Activated CD8-positive, alpha-beta memory T cell treated with anti-CD3 and anti-CD28 coated beads, Interleukin-2, amount 50 U/mL, for 24 hours (primary cell): ENCODE measurements at regions not wholly inside any gene's neighbourhood (a gene's known extent, or its start where the extent isn't known, plus 50 kb on each side); places are given as distances from the start of the nearest gene placed in this dataset.

Experiments used
- DNase-seq: peaks from one replicate; pipeline ENCODE4 v3.0.0-alpha.2; 2020; ENCODE audit errors: extremely low read depth

DNA sequence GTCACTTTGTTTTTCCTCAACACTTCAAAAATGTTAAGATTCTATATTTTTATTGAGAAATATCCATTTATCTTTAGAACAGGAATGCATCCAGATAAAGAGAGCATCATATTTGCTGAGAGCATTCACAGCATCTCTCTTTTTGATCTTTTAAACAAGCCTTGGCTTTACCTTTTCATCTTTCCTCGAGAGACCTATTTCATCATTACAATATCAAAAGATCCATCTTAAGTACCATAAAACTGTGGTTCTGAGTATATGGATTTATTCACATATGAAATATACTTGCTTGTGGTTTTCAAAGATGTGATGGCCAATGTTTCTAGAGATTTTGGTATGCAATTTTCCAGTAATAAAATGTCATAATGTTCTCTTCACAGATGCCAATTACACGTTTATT is 1140.9 kb downstream of the GATA3 start:
- DNase-seq: no peak

DNA sequence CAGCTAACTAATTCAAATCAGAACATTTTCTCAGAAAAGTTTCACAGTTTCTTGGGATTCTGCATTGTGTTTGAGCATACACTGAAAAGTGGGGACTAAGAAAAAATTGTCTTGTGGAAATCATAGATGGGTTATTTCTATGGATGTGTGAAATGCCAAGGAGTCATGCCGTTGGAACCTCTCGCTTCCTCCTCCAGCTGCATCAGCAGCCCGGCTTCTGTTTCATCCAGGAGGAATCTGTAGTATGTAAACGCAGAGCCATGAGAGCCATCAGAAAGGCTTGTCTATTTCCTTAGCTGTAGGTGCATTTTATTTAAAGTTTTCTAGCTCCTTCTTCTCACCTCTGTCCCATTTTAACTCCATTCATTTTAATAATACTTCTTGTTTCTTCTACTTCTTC is 1144.1 kb downstream of the GATA3 start:
- DNase-seq: no peak

DNA sequence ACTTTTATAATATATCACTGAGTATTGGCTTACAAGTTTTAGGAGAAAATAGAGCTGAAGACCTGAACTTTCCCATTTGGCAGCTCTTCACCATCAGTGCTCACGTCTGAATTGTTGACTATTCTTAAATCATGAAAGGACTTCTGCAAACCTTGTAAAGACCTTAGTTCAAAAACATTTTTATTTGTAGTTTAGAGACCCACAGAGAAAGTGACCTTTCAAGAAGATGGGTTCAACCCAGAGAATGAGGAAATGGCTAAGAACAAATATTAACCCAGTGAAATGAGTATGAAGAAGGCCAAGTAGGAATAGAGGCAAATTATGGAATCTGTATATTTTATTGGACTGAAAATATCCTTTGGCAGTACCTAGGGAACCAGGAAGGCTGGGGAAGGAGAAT is 1151.1 kb downstream of the GATA3 start:
- no peak for DNase-seq

DNA sequence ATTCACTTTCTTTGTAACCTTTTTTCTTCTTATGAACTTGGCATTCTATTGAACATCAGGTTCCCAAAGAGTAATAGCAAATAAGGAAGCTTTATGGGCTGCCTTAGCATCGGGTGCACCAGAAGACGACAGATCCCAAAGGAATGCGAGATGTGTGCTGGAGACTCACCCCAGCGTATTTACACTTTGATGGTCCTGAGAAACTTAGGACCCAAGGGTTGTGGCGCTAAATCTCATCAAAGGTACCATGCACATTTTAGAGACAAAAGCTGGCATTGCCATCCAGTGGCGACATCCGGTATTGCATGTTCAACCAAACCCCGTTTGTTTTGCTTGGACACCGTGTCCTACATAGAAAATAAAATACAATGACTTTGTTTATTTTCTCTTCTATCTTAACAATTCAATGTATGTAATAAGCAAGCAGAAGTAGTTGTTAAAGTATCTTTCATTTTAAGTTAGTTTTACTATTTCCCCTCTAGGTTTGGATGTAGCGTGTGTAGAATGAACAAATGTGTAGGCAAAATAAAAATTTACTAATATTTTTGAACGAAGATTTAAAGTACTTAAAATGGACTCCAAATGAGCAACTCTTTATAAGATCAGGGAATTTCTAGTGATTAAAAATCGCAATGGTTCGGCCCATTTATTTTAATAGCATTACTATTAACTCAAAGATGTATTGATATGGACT is 1154.8 kb downstream of the GATA3 start:
- peak; percentile 60 for DNase-seq

DNA sequence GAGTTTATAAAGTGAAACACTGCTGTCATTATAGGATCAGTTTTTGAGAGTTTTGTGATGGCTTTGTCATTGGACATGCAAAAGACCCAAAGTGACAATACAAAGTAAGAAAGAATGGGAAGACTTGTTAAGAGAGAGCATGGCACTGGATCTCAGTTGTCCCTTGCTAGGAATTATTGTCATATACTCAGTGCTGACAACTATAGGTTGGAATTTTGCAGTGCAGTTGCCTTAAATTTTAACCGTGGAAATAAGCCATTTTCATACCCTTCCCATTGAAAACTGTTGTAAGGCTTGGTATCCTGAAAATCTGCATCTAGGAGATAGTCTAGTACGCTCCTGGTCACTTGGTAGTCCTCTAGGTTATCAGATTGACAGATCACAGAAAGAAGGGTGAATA is 1156.7 kb downstream of the GATA3 start:
- DNase-seq: no peak

DNA sequence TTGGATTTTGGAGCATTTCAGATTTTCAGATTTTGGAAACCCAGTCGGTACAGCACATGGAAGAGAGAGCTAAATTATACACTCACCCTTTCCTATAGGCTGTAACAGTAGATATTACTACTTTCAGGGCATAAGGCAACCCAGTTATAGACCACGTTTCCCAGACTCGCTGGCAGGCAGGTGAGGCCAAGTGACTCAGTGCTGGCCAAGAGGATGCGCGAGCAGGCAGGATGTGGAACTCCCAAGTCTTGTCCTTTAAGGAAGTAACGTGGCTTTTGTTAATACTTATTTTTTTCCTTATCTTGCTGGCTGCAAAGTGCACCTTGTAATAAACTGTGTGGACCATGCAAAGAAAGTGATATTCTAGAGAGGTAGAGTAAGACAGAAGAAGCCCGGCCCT is 1160.1 kb downstream of the GATA3 start:
- DNase-seq: no peak

DNA sequence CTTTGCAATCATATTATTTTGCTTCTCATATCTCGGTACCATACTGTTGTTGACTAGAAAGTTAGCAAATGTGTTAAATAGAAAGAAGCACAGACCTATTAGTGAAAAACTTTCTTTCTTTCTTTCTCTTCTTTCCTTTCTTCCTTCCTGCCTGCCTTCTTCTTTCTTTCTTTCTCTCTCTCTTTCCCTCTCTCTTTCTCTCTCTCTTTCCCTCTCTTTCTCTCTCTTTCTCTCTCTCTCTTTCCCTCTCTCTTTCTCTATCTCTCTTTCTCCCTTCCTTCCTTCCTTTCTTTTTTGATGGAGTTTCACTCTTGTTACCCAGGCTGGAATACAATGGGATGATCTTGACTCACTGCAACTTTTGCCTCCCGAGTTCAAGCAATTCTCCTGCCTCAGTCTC is 1160.6 kb downstream of the GATA3 start:
- no peak for DNase-seq

DNA sequence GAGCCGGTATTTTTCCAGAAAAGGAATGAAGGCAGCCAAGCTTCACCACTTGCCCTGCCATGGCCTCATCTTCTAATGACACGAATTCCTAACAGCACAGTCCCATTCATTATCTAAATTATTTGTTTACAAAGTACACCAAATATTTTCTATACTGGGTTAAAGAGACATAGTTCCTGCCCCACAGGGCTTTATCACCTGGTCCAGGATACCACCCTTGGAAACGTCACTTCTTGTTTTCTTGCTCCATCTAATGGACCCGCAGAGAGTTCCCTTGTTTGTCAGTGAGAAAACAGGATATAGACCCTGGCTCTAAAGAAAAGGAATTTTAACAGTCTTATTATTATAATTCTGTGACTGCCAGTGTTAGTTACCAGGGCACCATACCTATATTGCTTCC is 1165.4 kb downstream of the GATA3 start:
- no peak for DNase-seq

DNA sequence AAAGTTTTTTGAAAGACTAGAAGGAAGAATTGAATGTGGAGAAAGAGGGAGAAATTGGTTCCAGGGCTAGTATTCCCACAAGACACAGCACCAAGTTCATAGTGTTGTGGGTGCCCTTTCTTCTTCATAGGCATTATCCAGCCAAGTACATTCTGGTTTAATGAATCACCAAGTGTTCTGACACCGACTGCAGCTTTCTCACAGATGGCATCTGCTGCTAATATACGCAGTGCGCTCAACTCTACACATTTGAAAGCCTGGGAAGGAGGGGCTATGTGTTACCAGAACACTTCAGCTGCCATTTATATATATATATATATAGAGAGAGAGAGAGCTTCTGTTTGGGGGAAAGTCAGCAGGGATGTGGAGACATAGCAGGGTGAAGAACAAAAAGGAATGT is 1168.4 kb downstream of the GATA3 start:
- no peak for DNase-seq

DNA sequence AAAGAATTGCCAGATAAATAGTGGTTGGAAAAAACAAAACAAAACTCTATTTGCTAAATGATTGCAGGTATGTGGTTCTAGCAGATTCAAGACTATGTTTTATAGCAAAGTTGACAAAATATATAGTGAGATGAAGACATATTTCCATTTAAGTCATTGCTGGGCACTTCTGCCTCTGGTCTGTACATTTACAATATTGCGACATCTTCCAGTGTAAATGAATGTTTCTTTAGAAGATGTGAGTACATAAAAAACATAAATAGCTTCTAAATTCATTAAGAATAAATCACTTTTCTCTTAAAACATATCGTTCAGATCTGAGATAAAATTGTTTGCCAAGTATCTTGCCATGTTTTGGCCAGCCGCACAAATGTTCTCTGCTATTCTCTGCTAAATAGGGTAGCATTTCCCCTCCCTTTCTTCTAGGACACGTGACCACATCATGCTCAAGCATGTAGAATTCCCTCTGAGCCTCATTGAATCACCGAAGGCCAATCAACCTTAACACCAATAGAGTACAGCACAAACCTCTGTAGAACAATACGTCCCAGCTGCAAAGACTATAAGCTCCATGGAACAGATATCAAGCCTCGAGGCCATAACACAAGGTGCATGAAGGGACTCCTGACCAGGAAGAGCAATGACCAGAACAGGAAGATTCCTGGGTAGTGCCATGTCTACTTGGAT is 1173.3 kb downstream of the GATA3 start:
- DNase-seq: no peak

DNA sequence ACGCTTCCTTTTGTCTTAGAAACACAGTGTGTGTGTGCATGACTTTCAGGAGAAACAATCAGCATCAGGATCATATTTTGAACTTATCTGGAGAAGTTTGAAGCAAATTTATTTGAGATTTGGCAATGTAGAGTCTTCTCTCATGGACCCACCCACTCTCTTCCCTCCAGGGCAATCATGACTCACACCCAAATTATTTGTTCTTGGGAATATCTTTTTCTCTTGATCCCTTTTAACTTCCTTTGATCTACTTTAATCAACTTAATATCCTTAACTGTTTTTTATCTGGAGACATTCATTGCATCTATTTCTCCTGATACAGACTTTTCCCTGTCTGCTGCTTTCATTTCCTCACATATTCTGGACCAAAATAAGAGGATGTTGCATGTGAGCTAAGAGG is 1174.3 kb downstream of the GATA3 start:
- no peak for DNase-seq

DNA sequence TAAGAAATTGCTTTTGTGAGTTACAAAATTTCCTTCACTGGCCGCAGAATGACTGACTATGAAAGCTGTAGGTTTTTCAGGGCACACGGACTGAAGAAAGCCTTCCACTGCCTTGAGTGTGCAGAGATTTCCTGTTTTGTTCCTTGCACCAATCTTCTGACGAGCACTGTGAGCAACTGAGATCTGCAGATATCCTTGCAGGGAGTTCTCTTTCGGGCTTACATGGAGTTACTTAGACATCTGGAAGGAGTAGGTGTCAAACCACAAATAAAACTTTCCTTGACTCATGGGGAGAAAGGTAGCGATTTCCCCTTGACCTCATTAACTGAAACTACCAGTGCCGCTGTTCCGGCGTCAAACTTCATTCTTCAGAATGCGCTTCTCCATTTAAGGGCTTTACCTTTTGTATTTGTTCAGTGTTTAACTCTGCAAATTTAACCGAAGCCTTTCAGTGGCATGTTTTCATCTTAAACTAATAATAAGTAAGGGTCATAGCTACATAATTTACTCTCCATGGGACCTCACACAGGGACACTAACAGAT is 1175.3 kb downstream of the GATA3 start:
- DNase-seq: no peak

DNA sequence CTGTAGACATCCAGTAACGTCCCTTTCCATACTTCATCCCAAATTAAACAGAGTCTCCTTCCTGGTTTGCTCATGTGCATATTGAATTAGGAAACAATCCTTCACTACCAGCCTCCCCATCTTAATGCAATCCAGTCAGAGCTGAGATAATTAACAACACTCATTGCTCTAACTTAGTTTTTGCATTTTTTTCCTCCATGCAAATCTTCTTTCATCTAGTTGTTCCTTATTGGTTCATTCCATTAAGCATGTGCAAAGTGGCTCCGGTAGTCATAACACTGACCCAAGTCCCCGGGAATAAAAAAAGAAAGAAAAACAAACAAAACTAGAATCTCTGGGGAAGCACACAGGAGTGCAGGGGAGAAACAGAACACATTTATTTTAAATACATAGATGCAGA is 1176.1 kb downstream of the GATA3 start:
- DNase-seq: no peak

DNA sequence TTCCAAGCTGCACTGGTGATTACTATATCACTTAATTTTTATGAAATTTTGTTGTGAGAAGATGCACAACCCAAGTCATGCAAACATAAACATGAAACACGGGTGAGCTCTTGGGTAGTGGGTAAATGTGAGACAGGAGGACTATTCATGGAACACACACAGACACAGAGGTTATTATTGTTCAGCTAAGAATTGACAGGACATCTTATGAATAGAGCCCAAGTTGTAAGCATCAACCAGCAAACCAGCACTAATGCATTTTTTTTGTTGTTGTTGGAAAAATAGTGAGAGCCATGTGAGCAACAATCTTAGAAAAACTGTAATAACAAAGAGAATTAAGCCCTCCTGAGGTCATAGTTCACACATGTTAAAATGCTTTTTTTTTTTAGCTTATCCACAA is 1179.7 kb downstream of the GATA3 start:
- no peak for DNase-seq

DNA sequence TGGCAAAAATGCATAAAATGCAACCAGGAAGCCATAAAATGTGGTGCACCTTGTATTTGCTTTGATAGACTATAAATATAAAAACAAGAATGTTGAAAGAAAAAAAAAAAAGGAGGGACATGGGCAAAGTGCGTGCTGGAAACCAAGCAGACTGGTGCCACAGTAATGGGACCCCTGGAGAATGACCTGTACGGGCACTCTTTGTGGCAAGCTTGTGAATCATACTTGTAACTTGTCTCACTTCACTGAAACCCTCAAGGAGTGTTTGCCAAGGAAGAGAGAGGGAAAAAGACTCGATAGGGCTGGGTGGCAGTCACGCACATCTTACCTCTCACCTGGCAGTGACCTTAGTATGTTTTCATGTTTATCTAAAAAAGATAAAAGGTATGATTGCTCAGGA is 1183.6 kb downstream of the GATA3 start:
- DNase-seq: no peak

DNA sequence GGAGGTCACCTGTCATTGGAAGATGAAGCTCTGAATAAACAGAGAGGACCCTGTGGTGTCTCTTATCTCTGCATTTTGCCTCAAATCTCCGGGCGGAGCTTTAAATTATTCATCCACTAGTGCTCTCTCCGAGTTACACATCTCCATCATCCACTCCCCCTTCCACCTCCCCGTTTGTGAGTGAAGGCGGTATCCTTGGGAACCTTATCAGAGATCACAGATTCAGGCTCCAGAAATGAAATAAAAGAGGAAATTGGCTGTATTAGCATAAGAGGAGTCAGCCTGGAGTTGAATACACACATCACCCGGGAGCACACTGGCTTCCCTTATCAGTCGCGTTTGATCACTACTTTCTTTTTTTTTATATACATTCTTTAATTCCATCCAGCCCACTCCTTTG is 1184.8 kb downstream of the GATA3 start:
- DNase-seq: no peak

DNA sequence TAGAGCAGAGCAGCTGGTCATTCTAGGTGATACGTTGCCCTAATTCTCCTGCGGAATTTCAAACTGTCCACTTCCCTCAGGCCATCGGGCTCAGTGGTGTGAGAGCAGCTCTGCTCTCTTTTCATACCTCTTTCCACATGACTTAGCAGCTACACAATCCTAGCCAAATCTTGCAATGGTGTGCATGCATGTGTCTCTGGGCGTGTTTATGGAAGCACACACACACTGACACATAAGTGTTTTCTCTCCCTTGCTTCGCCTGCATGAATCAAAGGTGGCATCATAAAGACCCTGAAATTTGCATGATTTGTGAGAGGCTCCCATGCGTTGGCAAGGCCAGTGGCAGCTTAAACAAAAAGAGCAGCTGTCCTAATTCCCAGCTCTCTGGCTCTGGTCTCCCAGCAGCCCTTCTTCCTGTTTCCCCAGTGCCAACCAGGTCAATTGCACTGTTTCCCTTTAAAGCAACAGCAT is 1189.5 kb downstream of the GATA3 start:
- DNase-seq: no peak

DNA sequence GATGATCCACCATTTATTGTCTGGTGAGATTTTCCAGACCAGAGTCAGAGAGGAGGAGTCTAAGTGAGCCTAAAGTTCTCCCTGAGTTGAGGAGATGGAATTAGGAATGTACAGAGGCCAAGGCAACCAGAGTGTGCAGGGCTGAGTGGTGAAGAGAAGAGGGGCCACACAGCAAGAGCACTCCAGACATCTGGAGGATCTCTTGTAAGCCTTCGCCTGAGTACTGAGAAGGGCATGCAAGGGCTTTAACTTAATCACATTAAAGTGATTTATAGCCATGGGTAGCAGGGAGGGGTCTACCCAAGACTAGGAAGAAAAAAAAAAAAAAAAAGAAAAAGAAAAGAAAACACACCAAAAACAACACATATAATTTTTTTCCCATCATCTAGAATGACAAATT is 1190.4 kb downstream of the GATA3 start:
- no peak for DNase-seq

DNA sequence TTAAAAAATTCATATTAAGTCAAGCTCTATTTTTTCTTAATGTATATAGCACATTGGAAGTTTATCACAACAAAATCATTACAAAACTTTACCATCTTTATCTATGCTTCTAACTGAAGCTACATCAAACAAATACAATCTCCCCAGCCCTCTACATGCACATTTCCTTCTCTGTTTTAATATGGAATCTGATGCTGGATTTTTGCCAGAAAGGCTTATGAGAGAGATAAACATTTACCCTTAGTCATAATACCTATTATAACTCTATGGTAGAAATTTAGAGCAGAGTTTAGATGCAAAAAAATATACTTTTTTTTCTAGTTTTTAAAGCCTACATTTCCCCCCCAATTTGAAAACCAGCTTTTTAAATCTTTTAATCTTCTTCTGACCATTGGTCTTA is 1198.6 kb downstream of the GATA3 start:
- no peak for DNase-seq

DNA sequence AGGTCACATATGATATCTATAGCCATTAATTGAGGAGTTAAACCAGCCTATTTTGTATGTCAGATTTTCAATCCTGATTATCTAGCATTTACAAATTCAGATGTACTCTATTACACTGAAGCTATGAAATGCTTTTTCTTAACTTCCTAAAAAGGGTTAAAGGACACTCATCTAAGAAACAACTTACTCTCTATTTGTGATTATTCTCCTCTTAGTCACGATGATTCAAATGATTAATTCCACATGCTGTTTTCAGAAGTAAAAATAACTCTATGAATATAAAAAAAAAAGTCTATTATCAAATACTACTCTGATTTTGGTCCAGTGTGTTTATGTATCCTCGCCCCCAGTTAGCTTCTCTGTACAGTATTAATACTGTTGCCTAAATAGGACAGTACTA is 1199.9 kb downstream of the GATA3 start:
- no peak for DNase-seq

DNA sequence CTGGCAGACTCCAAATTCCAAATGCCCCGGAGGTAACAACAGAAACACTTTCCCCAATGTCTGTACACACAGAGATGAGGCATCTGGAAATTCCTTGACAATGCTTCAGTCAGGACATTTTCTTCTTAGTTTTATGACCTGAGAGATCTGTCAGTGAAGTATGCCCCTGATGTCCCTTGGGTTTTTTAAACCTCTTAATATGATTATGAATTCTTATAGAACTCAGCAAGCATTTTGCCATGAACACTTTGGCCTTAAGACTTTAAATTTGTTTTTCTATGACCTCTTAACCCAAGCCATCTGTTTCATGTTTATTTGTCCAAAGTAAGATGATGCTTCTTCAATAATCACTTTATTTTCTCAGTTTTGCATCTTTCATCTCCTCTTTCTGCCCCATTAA is 1206.2 kb downstream of the GATA3 start:
- DNase-seq: no peak

DNA sequence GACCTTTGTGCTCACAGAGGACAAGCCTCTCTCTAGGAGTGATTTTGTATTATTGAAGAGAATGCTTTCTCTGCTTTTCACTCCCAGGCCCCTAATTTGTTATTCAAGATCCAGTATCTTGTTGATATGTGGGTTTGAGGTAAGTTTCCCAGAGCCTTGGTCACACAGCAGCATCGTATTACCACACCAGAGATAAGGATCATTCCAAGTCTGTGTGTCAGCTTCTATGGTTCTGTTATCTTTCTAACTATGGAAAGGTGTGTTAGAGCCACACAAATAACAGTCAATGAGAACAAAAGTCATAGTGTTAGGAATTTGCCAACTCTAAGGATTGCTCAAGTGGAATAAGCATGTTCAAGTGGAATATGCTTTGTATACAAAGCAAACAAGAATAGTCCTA is 1208.3 kb downstream of the GATA3 start:
- no peak for DNase-seq

DNA sequence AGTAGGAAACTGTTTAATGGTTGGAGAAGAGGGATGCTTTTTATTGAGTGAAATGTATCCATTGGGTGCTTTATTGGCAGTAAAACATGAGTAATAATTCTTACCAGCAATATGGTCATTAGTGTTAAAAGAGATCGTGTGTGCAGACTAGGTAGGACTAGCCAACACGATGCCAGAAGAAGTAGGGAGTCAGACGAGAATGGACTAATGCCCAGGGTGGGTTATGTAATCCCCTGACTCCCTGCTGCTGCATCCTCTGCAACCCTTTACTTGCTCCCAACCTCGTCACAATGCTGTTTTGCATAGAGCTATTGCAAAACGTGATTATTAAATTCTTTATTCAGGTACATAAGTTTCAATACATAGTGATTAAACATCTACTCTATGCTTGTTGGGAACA is 1213.7 kb downstream of the GATA3 start:
- DNase-seq: no peak
